Endothelial cell of umbilical vein (primary cell): ENCODE measurements at regions not wholly inside any gene's neighbourhood (a gene's known extent, or its start where the extent isn't known, plus 50 kb on each side); places are given as distances from the start of the nearest gene placed in this dataset.

Experiments
- BruUV-seq: library from RNA; stranded (reverse); fragments of 400-500 nt; replicated peaks from 2 replicates; lab custom pipeline; 2021; lab: Mats Ljungman, UMichigan
- CTCF ChIA-PET: fragments of 300-600, 350-600 bp; sonication (Branson Sonifier 250); formaldehyde crosslinking; loops from one replicate; lab custom pipeline; 2021; ENCODE audit warnings: antibody characterized with exemption, inconsistent platforms; lab: Charles Lee
- POLR2A ChIA-PET: fragments of 300-600, 350-600 bp; sonication (Branson Sonifier 250); formaldehyde crosslinking; loops from one replicate; lab custom pipeline; 2021; ENCODE audit warnings: antibody characterized with exemption, inconsistent platforms; lab: Charles Lee
- DNase-seq: peaks from one replicate; pipeline ENCODE4 v3.0.0-alpha.2; 2011; ENCODE audit warnings: low read depth, low spot score
- FAIRE-seq: peaks from 2 replicates; lab custom pipeline; 2011; peaks lifted over from hg19 to GRCh38; lab: Jason Lieb, UNC
- H2AFZ ChIP-seq: 2 replicates; pipeline ENCODE4 v1.6.0; 2012; ENCODE audit warnings: low read depth, low read length, control low read depth, inconsistent platforms
- H3K27ac ChIP-seq: 2 replicates; pipeline ENCODE4 v1.5.1; 2011; ENCODE audit warnings: low read depth, mild to moderate bottlenecking, control low read depth, low read length, moderate library complexity; ENCODE audit not compliant: insufficient read depth
- H3K27me3 ChIP-seq, 2 experiments: 2 replicates each; pipeline versions ENCODE4 v1.6.0 to v1.6.1; 2011; ENCODE audit warnings: low read length in 2 of 2, mixed read lengths in 1 of 2; ENCODE audit not compliant: control insufficient read depth in 2 of 2, insufficient read depth in 2 of 2
- H3K36me3 ChIP-seq, 2 experiments: 2 replicates in 1 of 2; 3 replicates in 1 of 2; pipeline ENCODE4 v1.5.1; 2011; ENCODE audit warnings: low read length in 2 of 2, mild to moderate bottlenecking in 1 of 2, moderate library complexity in 1 of 2; ENCODE audit not compliant: control insufficient read depth in 2 of 2, insufficient read depth in 2 of 2; ENCODE audit errors: extremely low read depth in 1 of 2
- H3K4me1 ChIP-seq: 3 replicates; pipeline ENCODE4 v1.5.1; 2011; ENCODE audit warnings: mild to moderate bottlenecking, low read length; ENCODE audit not compliant: control insufficient read depth, insufficient read depth; ENCODE audit errors: extremely low read depth
- H3K4me2 ChIP-seq: 2 replicates; pipeline ENCODE4 v1.6.1; 2011; ENCODE audit warnings: low read length, control low read depth, mixed read lengths; ENCODE audit not compliant: insufficient read depth
- H3K4me3 ChIP-seq, 3 experiments: fragments of 200-600 bp in 1 of 3; sonication (generic), shearing (Covaris generic) in 1 of 3; replicated peaks in 1 of 3; 2 replicates each; pipeline ENCODE4 v1.5.1; 2011 to 2016; ENCODE audit warnings: control low read depth in 3 of 3, low read length in 3 of 3, mild to moderate bottlenecking in 2 of 3, inconsistent platforms in 1 of 3, low read depth in 1 of 3, moderate library complexity in 1 of 3; ENCODE audit not compliant: insufficient read depth in 1 of 3
- H3K79me2 ChIP-seq: 2 replicates; pipeline ENCODE4 v1.6.0; 2012; ENCODE audit warnings: low read length, inconsistent platforms; ENCODE audit not compliant: control insufficient read depth, insufficient read depth
- H3K9ac ChIP-seq: replicated peaks from 2 replicates; pipeline ENCODE3; 2011; ENCODE audit warnings: low read length, control low read depth; ENCODE audit not compliant: insufficient read depth; ENCODE audit errors: extremely low read depth
- H3K9me1 ChIP-seq: replicated peaks from 3 replicates; pipeline ENCODE4 v1.6.0; 2011; ENCODE audit warnings: mild to moderate bottlenecking, low read length; ENCODE audit not compliant: control insufficient read depth, insufficient read depth; ENCODE audit errors: extremely low read depth
- H3K9me3 ChIP-seq: replicated peaks from 2 replicates; pipeline ENCODE4 v1.5.1; 2012; ENCODE audit warnings: low read length, inconsistent platforms; ENCODE audit not compliant: control insufficient read depth, insufficient read depth
- H4K20me1 ChIP-seq: replicated peaks from 2 replicates; pipeline ENCODE3; 2011; ENCODE audit warnings: mild to moderate bottlenecking, low read length; ENCODE audit not compliant: control insufficient read depth, insufficient read depth; ENCODE audit errors: extremely low read depth
- CTCF ChIP-seq, 2 donors: IDR thresholded peaks; 1 replicate in 1 of 2; 2 replicates in 1 of 2; pipeline ENCODE4 v1.5.1; 2011; ENCODE audit warnings: low read length in 2 of 2, mild to moderate bottlenecking in 2 of 2, moderate library complexity in 2 of 2, control low read depth in 1 of 2, inconsistent platforms in 1 of 2, low read depth in 1 of 2; ENCODE audit not compliant: insufficient read depth in 1 of 2; ENCODE audit errors: extremely low read depth in 1 of 2
- EZH2 ChIP-seq: IDR thresholded peaks from 2 replicates; pipeline ENCODE4 v1.6.1; 2012; ENCODE audit warnings: borderline replicate concordance, low read depth, mild to moderate bottlenecking, moderate library complexity, low read length, inconsistent platforms; ENCODE audit not compliant: severe bottlenecking
- FOS ChIP-seq: IDR thresholded peaks from 2 replicates; pipeline ENCODE4 v1.6.1; 2011; ENCODE audit warnings: mild to moderate bottlenecking, low read length, moderate library complexity, borderline replicate concordance; ENCODE audit not compliant: insufficient read depth
- GATA2 ChIP-seq: IDR thresholded peaks from 2 replicates; pipeline ENCODE4 v1.7.0; 2011; ENCODE audit warnings: low read depth, mild to moderate bottlenecking, moderate library complexity, mixed read lengths, low read length; ENCODE audit not compliant: insufficient read length, insufficient read depth
- JUN ChIP-seq: IDR thresholded peaks from 2 replicates; pipeline ENCODE4 v1.6.1; 2011; ENCODE audit warnings: borderline replicate concordance, low read depth; ENCODE audit not compliant: insufficient read length, insufficient read depth
- MAX ChIP-seq: IDR thresholded peaks from 2 replicates; pipeline ENCODE4 v1.6.1; 2011; ENCODE audit not compliant: insufficient read depth, insufficient read length
- MYC ChIP-seq: IDR thresholded peaks from one replicate; pipeline ENCODE4 v1.6.1; 2011; ENCODE audit warnings: mild to moderate bottlenecking, low read depth, low read length
- POLR2A ChIP-seq: IDR thresholded peaks from 2 replicates; pipeline ENCODE4 v1.6.1; 2012; ENCODE audit warnings: low read depth, mild to moderate bottlenecking, control low read depth, low read length
- POLR2AphosphoS5 ChIP-seq: IDR thresholded peaks from 2 replicates; pipeline ENCODE4 v1.6.1; 2012; ENCODE audit warnings: low read depth, mild to moderate bottlenecking, control low read depth, low read length, moderate library complexity; ENCODE audit not compliant: insufficient read depth
- dilution Hi-C: fragments of 300-500 bp; cut with MboI; formaldehyde crosslinking; loops from one replicate; pipeline ENCODE4 v1.15.0; 2019; ENCODE audit warnings: low sequenced_read_pairs; ENCODE audit not compliant: extremely low pct_ligation_motif_present
- intact Hi-C: fragments of 100-400 bp; cut with micrococcal nuclease; formaldehyde crosslinking; loops from one replicate; pipeline ENCODE4 v1.10.0; 2022

- Histone ChIP-seq H3K79me2 (no peaks in the 10 kb centered on the region), H4K20me1 (no peaks in the 10 kb centered on the region), H3K4me1 (no peaks in the 10 kb centered on the region), H3K4me2 (no peak overlapping the region), H3K36me3 (no peaks in the 10 kb centered on the region), H3K9me1 (no peaks in the 10 kb centered on the region), H3K4me3 (no peak overlapping the region), H3K27ac (no peak overlapping the region), H2AFZ (no peak overlapping the region), H3K9ac (no peak overlapping the region), H3K9me3 (no peaks in the 10 kb centered on the region), H3K27me3 (no peaks in the 10 kb centered on the region)
- BruUV-seq = no TSS peak
- CTCF ChIA-PET = no interaction called here
- FAIRE-seq (no peak), DNase-seq (no peak)
- no peak for TF ChIP-seq POLR2AphosphoS5
- TF ChIP-seq GATA2 = no peak
- TF ChIP-seq EZH2 = no peak
- no peak for TF ChIP-seq MYC
- TF ChIP-seq MAX = no peak
- no peak for TF ChIP-seq FOS
- TF ChIP-seq JUN = no peak
- dilution Hi-C loops = no loop called here
- POLR2A ChIA-PET = no interaction called here
- intact Hi-C loops = no loop called here
Observed at GRCh38 chr3:28649266-28649665, 300.6 kb upstream of the AZI2 start.

- Histone ChIP-seq H3K79me2 (no peaks in the 10 kb centered on the region), H3K4me1 (no peaks in the 10 kb centered on the region), H2AFZ (no peak overlapping the region), H3K27ac (no peak overlapping the region), H3K4me2 (no peak overlapping the region), H3K4me3 (no peak overlapping the region), H3K36me3 (no peaks in the 10 kb centered on the region), H3K9me1 (no peaks in the 10 kb centered on the region), H4K20me1 (no peaks in the 10 kb centered on the region), H3K9ac (no peak overlapping the region), H3K27me3 (no peaks in the 10 kb centered on the region), H3K9me3 (no peaks in the 10 kb centered on the region)
- intact Hi-C loops = no loop called here
- ChIA-PET POLR2A (no interaction called here), CTCF (interaction anchor here (1.6 kb wide), 1 partner anchor 10 kb away, joined by 5 read pairs; no protein-coding TSS in a partner anchor)
- DNase-seq = no peak
- no peak for FAIRE-seq
- TF ChIP-seq FOS (no peak), GATA2 (no peak), JUN (no peak), EZH2 (no peak), POLR2A (no peak), MAX (no peak), MYC (no peak), POLR2AphosphoS5 (no peak), CTCF (IDR thresholded peaks at IDR 0.05; ENCODE audit: extremely low read depth in 1 of 2, insufficient read depth in 1 of 2, low read depth in 1 of 2, low read length in 2 of 2) (no peak)
- no TSS peak for BruUV-seq
- dilution Hi-C loops = no loop called here
Observed at GRCh38 chr3:28651159-28651558, 302.5 kb upstream of the AZI2 start.
